ENCODE measurements at regions not wholly inside any gene's neighbourhood (a gene's known extent, or its start where the extent isn't known, plus 50 kb on each side); places are given as distances from the start of the nearest gene placed in this dataset.

- intact Hi-C loops (cut with micrococcal nuclease; ENCODE audit: unreplicated experiment), result no loop called here
- Histone ChIP-seq H3K4me3 (ENCODE audit: low read depth in 2 of 2, low read length in 2 of 2) (no peak overlapping the region), H3K4me1 (ENCODE audit: control insufficient read depth, insufficient read depth, low read length) (no peaks in the 10 kb centered on the region), H3K27me3 (ENCODE audit: control insufficient read depth, insufficient read depth, low read length) (no peaks in the 10 kb centered on the region), H3K9me3 (ENCODE audit: control insufficient read depth, insufficient read depth, low read depth, low read length) (no peaks in the 10 kb centered on the region), H3K36me3 (ENCODE audit: control insufficient read depth, insufficient read depth, low read length) (no peaks in the 10 kb centered on the region), H3K27ac (ENCODE audit: low read length) (no peak overlapping the region)
- CTCF ChIA-PET, result no interaction called here
- TF ChIP-seq SIN3A (IDR thresholded peaks at IDR 0.05; ENCODE audit: borderline replicate concordance, insufficient read depth, low read depth, low read length) (no peak), TCF7L2 (IDR thresholded peaks at IDR 0.05; ENCODE audit: low read depth, low read length) (no peak), POLR2AphosphoS5 (IDR thresholded peaks at IDR 0.05; ENCODE audit: low read depth, low read length) (no peak), REST (IDR thresholded peaks at IDR 0.05; ENCODE audit: insufficient read depth in 1 of 2, low read depth in 2 of 2, low read length in 1 of 2) (no peak)
- TF ChIP-seq, protein P1, sequence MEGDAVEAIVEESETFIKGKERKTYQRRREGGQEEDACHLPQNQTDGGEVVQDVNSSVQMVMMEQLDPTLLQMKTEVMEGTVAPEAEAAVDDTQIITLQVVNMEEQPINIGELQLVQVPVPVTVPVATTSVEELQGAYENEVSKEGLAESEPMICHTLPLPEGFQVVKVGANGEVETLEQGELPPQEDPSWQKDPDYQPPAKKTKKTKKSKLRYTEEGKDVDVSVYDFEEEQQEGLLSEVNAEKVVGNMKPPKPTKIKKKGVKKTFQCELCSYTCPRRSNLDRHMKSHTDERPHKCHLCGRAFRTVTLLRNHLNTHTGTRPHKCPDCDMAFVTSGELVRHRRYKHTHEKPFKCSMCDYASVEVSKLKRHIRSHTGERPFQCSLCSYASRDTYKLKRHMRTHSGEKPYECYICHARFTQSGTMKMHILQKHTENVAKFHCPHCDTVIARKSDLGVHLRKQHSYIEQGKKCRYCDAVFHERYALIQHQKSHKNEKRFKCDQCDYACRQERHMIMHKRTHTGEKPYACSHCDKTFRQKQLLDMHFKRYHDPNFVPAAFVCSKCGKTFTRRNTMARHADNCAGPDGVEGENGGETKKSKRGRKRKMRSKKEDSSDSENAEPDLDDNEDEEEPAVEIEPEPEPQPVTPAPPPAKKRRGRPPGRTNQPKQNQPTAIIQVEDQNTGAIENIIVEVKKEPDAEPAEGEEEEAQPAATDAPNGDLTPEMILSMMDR (IDR thresholded peaks at IDR 0.05), result no peak
- BruUV-seq (replicated peaks), result no TSS peak
- POLR2A ChIA-PET, result no interaction called here
- no peak for ATAC-seq
- no peak for DNase-seq (ENCODE audit: low read depth, low spot score)
- in situ Hi-C loops (cut with HindIII; ENCODE audit: low pct_unique_long_range_greater_than_20kb, low sequenced_read_pairs), result no loop called here
Measured at GRCh38 chr11:29809121-29809520, 207.7 kb downstream of the KCNA4 start.

- H3K4me3 ChIP-seq (ENCODE audit: low read depth in 2 of 2, low read length in 2 of 2), result no peak overlapping the region
- intact Hi-C loops (cut with micrococcal nuclease; ENCODE audit: unreplicated experiment) (no loop called here), in situ Hi-C loops (cut with HindIII; ENCODE audit: low pct_unique_long_range_greater_than_20kb, low sequenced_read_pairs) (no loop called here)
- ChIA-PET CTCF (no interaction called here), POLR2A (no interaction called here)
- H3K4me1 ChIP-seq (ENCODE audit: control insufficient read depth, insufficient read depth, low read length), result no peaks in the 10 kb centered on the region
- TF ChIP-seq TCF7L2 (IDR thresholded peaks at IDR 0.05; ENCODE audit: low read depth, low read length), result no peak
- TF ChIP-seq, protein P1 (IDR thresholded peaks at IDR 0.05), result no peak
- no peak for TF ChIP-seq POLR2AphosphoS5 (IDR thresholded peaks at IDR 0.05; ENCODE audit: low read depth, low read length)
- no peak for TF ChIP-seq SIN3A (IDR thresholded peaks at IDR 0.05; ENCODE audit: borderline replicate concordance, insufficient read depth, low read depth, low read length)
- TF ChIP-seq REST (IDR thresholded peaks at IDR 0.05; ENCODE audit: insufficient read depth in 1 of 2, low read depth in 2 of 2, low read length in 1 of 2), result no peak
- H3K36me3 ChIP-seq (ENCODE audit: control insufficient read depth, insufficient read depth, low read length), result no peaks in the 10 kb centered on the region
- no peaks in the 10 kb centered on the region for H3K27me3 ChIP-seq (ENCODE audit: control insufficient read depth, insufficient read depth, low read length)
- DNase-seq (ENCODE audit: low read depth, low spot score) (no peak), ATAC-seq (no peak)
- H3K9me3 ChIP-seq (ENCODE audit: control insufficient read depth, insufficient read depth, low read depth, low read length), result no peaks in the 10 kb centered on the region
- no TSS peak for BruUV-seq (replicated peaks)
- no peak overlapping the region for H3K27ac ChIP-seq (ENCODE audit: low read length)
Measured at GRCh38 chr11:29802522-29802921, 214.3 kb downstream of the KCNA4 start.
